ENCODE measurements at regions not wholly inside any gene's neighbourhood (a gene's known extent, or its start where the extent isn't known, plus 50 kb on each side); places are given as distances from the start of the nearest gene placed in this dataset.

DNA sequence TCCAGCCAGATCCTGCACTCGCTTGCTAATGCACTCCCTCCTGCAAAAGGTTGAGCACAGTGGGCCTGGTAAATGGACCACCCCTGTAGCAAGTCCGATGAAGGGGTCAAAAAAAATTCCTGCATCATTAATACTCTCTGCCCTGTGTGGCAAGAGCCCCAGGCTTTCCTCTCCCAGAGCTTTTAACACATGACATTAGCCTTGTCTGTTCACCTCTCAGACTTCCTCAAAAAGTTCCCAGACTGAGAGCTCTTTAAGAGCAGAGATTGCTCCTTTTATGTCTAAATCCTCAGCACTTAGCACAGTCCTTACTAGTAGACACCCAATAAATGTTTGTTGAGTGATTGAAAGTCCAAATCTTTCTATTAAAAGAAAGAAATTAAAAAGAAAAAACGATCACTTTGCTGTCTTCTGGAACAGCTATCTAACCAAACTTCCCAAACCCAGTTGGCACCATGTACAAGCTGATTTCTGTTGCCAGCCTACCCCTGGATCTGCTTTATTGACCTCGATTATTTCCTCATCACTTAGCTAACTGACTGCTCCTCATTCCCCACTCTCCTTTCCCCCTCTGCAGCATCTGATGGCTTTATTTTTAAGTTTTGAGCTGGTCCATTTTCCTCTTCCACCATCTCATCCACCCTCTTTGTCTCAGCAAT is 209.8 kb downstream of the ENC1 start:
- no peak for DNase-seq
- no peak overlapping the region for H3K4me3 Mint-ChIP-seq
- TF ChIP-seq, protein P1, sequence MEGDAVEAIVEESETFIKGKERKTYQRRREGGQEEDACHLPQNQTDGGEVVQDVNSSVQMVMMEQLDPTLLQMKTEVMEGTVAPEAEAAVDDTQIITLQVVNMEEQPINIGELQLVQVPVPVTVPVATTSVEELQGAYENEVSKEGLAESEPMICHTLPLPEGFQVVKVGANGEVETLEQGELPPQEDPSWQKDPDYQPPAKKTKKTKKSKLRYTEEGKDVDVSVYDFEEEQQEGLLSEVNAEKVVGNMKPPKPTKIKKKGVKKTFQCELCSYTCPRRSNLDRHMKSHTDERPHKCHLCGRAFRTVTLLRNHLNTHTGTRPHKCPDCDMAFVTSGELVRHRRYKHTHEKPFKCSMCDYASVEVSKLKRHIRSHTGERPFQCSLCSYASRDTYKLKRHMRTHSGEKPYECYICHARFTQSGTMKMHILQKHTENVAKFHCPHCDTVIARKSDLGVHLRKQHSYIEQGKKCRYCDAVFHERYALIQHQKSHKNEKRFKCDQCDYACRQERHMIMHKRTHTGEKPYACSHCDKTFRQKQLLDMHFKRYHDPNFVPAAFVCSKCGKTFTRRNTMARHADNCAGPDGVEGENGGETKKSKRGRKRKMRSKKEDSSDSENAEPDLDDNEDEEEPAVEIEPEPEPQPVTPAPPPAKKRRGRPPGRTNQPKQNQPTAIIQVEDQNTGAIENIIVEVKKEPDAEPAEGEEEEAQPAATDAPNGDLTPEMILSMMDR (IDR thresholded peaks at IDR 0.05), result no peak
- peaks cover 6% of the 10 kb centered on the region for H3K27me3 Mint-ChIP-seq (ENCODE audit: low read depth, poor library complexity)
- H3K27ac Mint-ChIP-seq, result no peak overlapping the region
- peaks cover 24% of the 10 kb centered on the region for H3K4me1 Mint-ChIP-seq
- peaks cover 24% of the 10 kb centered on the region for H3K9me3 Mint-ChIP-seq
- H3K36me3 Mint-ChIP-seq (ENCODE audit: low read depth), result peaks cover 3% of the 10 kb centered on the region

DNA sequence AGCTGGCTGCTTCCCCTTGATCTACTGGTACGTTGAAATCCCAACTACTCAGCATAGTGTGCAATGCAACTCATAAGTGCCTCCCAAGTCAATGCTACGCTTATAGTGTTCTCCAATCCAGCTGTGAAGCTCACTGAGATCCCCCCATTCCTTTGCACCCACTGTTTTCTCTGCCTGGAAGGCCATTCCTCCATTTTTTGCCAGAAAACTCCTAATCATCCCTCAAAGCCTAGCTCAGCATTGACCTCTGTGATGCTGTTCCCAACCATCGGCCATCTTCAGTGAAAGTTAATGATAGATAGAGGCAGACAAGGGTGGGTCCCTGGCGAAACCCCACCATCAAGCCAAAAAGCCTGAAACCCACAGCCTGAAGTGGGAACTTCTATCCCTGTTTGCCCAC is 211.0 kb downstream of the ENC1 start:
- no peak overlapping the region for H3K27ac Mint-ChIP-seq
- peaks cover under 1% of the 10 kb centered on the region for H3K27me3 Mint-ChIP-seq (ENCODE audit: low read depth, poor library complexity)
- no peak for DNase-seq
- H3K36me3 Mint-ChIP-seq (ENCODE audit: low read depth), result peaks cover 3% of the 10 kb centered on the region
- TF ChIP-seq, protein P1 (IDR thresholded peaks at IDR 0.05), result no peak
- H3K4me1 Mint-ChIP-seq, result peaks cover 21% of the 10 kb centered on the region
- H3K4me3 Mint-ChIP-seq, result no peak overlapping the region
- peaks cover 23% of the 10 kb centered on the region for H3K9me3 Mint-ChIP-seq

DNA sequence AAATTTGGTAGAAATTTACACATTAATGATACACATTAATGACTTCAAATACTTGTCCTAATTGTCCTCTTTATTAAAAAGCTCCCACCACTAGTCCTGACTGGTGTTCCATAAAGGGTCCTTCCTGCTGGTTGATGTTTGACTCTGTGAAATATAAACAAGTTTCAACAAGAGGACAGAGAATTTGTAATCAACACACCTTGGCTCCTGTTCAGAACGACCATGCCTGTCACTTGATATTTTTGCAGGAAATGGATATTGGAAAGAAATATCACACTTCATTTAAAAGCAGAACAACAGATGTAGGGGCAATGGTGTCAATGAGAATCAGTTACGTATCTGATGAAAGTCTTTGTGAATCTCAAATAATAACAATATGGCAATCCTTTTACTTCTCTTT is 211.7 kb downstream of the ENC1 start:
- no peak for DNase-seq
- Mint-ChIP-seq H3K27ac (no peak overlapping the region), H3K9me3 (peaks cover 23% of the 10 kb centered on the region), H3K36me3 (ENCODE audit: low read depth) (peaks cover 3% of the 10 kb centered on the region), H3K27me3 (ENCODE audit: low read depth, poor library complexity) (no peaks in the 10 kb centered on the region), H3K4me3 (no peak overlapping the region), H3K4me1 (peaks cover 14% of the 10 kb centered on the region)
- TF ChIP-seq, protein P1 (IDR thresholded peaks at IDR 0.05), result no peak

DNA sequence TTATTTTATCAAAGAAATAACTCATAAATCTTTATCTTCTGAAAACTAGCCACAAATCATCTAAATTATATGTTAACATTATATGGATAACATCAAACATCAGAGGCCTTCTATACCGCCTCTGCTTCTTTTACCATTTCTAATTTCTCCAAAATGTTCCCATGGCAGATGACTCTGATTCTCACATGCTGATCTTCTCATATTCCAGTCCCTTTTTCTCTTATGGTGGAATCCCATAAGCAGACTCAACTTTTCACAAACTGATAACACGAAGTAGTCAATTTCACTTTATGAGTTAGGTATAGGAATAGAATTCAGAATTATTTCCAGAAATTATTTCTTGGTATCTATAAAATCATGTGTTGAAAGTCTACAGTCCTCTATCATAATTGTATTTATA is 212.3 kb downstream of the ENC1 start:
- Mint-ChIP-seq H3K4me1 (peaks cover 8% of the 10 kb centered on the region), H3K27ac (no peak overlapping the region), H3K27me3 (ENCODE audit: low read depth, poor library complexity) (peaks cover under 1% of the 10 kb centered on the region), H3K4me3 (no peak overlapping the region), H3K9me3 (peaks cover 23% of the 10 kb centered on the region), H3K36me3 (ENCODE audit: low read depth) (peaks cover 3% of the 10 kb centered on the region)
- TF ChIP-seq, protein P1 (IDR thresholded peaks at IDR 0.05), result no peak
- DNase-seq, result no peak

DNA sequence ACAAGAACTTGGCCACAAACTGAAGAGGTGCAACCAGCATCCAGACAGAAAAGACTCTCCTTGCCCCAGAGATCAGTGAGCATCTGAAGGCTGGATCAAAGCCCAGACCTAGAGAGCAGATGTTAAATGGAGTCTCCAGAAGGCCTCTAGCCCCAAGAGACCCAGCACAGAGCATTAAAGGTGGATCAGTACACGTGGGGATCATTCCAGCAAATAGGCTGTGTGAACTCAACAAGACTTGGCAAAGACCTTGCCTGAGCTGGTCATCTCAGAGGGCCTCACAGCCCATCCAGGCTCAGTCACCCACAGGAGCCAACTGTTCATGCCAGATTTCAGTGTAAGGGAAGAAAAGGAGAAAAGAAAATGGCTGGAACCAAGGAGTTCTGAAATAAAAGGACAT is 214.0 kb downstream of the ENC1 start:
- peaks cover 9% of the 10 kb centered on the region for H3K27me3 Mint-ChIP-seq (ENCODE audit: low read depth, poor library complexity)
- TF ChIP-seq, protein P1 (IDR thresholded peaks at IDR 0.05), result no peak
- no peak overlapping the region for H3K27ac Mint-ChIP-seq
- H3K4me1 Mint-ChIP-seq, result peaks cover 5% of the 10 kb centered on the region
- peaks cover 3% of the 10 kb centered on the region for H3K36me3 Mint-ChIP-seq (ENCODE audit: low read depth)
- H3K4me3 Mint-ChIP-seq, result no peak overlapping the region
- H3K9me3 Mint-ChIP-seq, result peaks cover 23% of the 10 kb centered on the region
- DNase-seq, result no peak
